ENCODE measurements at regions not wholly inside any gene's neighbourhood (a gene's known extent, or its start where the extent isn't known, plus 50 kb on each side); places are given as distances from the start of the nearest gene placed in this dataset.

- TF ChIP-seq CHD2 (IDR thresholded peaks at IDR 0.05; ENCODE audit: low read length, partially characterized antibody) (no peak), KDM1A (IDR thresholded peaks at IDR 0.05; ENCODE audit: low read depth) (no peak)
Observed at GRCh38 chr1:29827801-29828525, 591.6 kb downstream of the PTPRU start.
